WTC11 (cell line): ENCODE measurements at regions not wholly inside any gene's neighbourhood (a gene's known extent, or its start where the extent isn't known, plus 50 kb on each side); places are given as distances from the start of the nearest gene placed in this dataset.

Experiments
- ATAC-seq: fragments of 200-7000 bp; cut with Tn5 transposase; 2 replicates; pipeline ENCODE4 v1.10.0; 2021; ENCODE audit warnings: mild to moderate bottlenecking, moderate library complexity
- CTCF ChIA-PET: fragments of 300-600 bp; sonication (Branson Sonifier 250); formaldehyde crosslinking; loops from one replicate; lab custom pipeline; 2021; ENCODE audit warnings: antibody characterized with exemption; lab: Charles Lee
- POLR2A ChIA-PET: fragments of 350-600 bp; sonication (Branson Sonifier 250); formaldehyde crosslinking; loops from one replicate; lab custom pipeline; 2021; ENCODE audit warnings: antibody characterized with exemption; lab: Charles Lee
- DNase-seq: peaks from one replicate; pipeline ENCODE4 v3.0.0; 2021; ENCODE audit warnings: low spot score
- H3K27ac Mint-ChIP-seq: 2 replicates; pipeline ENCODE4 v1.8.0; 2021; ENCODE audit warnings: mixed read lengths
- H3K27me3 Mint-ChIP-seq: 2 replicates; pipeline ENCODE4 v1.8.0; 2021; ENCODE audit warnings: low read depth, mild to moderate bottlenecking, moderate library complexity, mixed read lengths
- H3K36me3 Mint-ChIP-seq: 2 replicates; pipeline ENCODE4 v1.8.0; 2021; ENCODE audit warnings: mixed read lengths
- H3K4me1 Mint-ChIP-seq: 2 replicates; pipeline ENCODE4 v1.8.0; 2022; ENCODE audit warnings: mixed read lengths
- H3K4me3 Mint-ChIP-seq: 2 replicates; pipeline ENCODE4 v1.8.0; 2021; ENCODE audit warnings: mild to moderate bottlenecking, moderate library complexity, mixed read lengths
- H3K9me3 Mint-ChIP-seq: 2 replicates; pipeline ENCODE4 v1.8.0; 2021; ENCODE audit warnings: mixed read lengths
- AFF4 ChIP-seq: sonication (generic); formaldehyde crosslinking; IDR thresholded peaks from 2 replicates; pipeline ENCODE4 v1.8.1; 2023; ENCODE audit warnings: mild to moderate bottlenecking, missing genetic modification reagents, borderline replicate concordance
- AR ChIP-seq: fragments of 250-450 bp; sonication (Bioruptor Pico); IDR thresholded peaks from 2 replicates; pipeline ENCODE4 v1.9.0; 2021; ENCODE audit warnings: mild to moderate bottlenecking
- ATF6 ChIP-seq: sonication (generic); formaldehyde crosslinking; IDR thresholded peaks from 2 replicates; pipeline ENCODE4 v1.8.1; 2023; ENCODE audit warnings: mild to moderate bottlenecking, missing genetic modification reagents
- CBFB ChIP-seq: sonication (generic); formaldehyde crosslinking; IDR thresholded peaks from 2 replicates; pipeline ENCODE4 v1.8.1; 2022; ENCODE audit warnings: mild to moderate bottlenecking, low read depth, missing genetic modification reagents
- CTCF ChIP-seq: fragments of 200-600 bp; IDR thresholded peaks from 2 replicates; pipeline ENCODE4 v1.8.0; 2022; ENCODE audit warnings: antibody characterized with exemption
- GABPB1 ChIP-seq: sonication (generic); formaldehyde crosslinking; IDR thresholded peaks from 2 replicates; pipeline ENCODE4 v1.8.1; 2023; ENCODE audit warnings: mild to moderate bottlenecking, missing genetic modification reagents
- IRF2 ChIP-seq: sonication (generic); formaldehyde crosslinking; IDR thresholded peaks from 2 replicates; pipeline ENCODE4 v1.8.0; 2022; ENCODE audit warnings: low read depth, missing genetic modification reagents, borderline replicate concordance
- NFE2L1 ChIP-seq: sonication (generic); formaldehyde crosslinking; IDR thresholded peaks from 2 replicates; pipeline ENCODE4 v1.8.1; 2023; ENCODE audit warnings: missing genetic modification reagents
- NR3C1 ChIP-seq: sonication (generic); formaldehyde crosslinking; conservative IDR thresholded peaks from 2 replicates; pipeline ENCODE4 v1.8.1; 2023; ENCODE audit warnings: low read depth, mild to moderate bottlenecking, missing genetic modification reagents
- PRDM15 ChIP-seq: sonication (generic); formaldehyde crosslinking; IDR thresholded peaks from 2 replicates; pipeline ENCODE4 v1.8.0; 2022; ENCODE audit warnings: missing genetic modification reagents
- SP1 ChIP-seq: sonication (generic); formaldehyde crosslinking; conservative IDR thresholded peaks from 2 replicates; pipeline ENCODE4 v1.8.1; 2022; ENCODE audit warnings: missing genetic modification reagents
- TCF7 ChIP-seq: sonication (generic); formaldehyde crosslinking; IDR thresholded peaks from 2 replicates; pipeline ENCODE4 v1.8.0; 2022; ENCODE audit warnings: mild to moderate bottlenecking, low read depth, missing genetic modification reagents, moderate library complexity
- ZNF219 ChIP-seq: sonication (generic); formaldehyde crosslinking; IDR thresholded peaks from 2 replicates; pipeline ENCODE4 v1.8.0; 2023; ENCODE audit warnings: missing genetic modification reagents, mild to moderate bottlenecking, borderline replicate concordance
- ZNF317 ChIP-seq: sonication (generic); formaldehyde crosslinking; IDR thresholded peaks from 2 replicates; pipeline ENCODE4 v1.8.1; 2023; ENCODE audit warnings: low read depth, mild to moderate bottlenecking, moderate library complexity, missing genetic modification reagents, borderline replicate concordance
- ZNF396 ChIP-seq: fragments of 250-450 bp; sonication (Bioruptor Pico); IDR thresholded peaks from 2 replicates; pipeline ENCODE4 v1.8.0; 2021; ENCODE audit warnings: mild to moderate bottlenecking, moderate library complexity, borderline replicate concordance
- ZNF512 ChIP-seq: sonication (generic); formaldehyde crosslinking; IDR thresholded peaks from 2 replicates; pipeline ENCODE4 v1.8.1; 2022; ENCODE audit warnings: missing genetic modification reagents, borderline replicate concordance

GRCh38 chr2:4066217-4066616 is 362.8 kb downstream of the DCDC2C start:
- no peak for TF ChIP-seq IRF2
- TF ChIP-seq ZNF317, result no peak
- no peak for TF ChIP-seq GABPB1
- no peak for TF ChIP-seq ATF6 (CRISPR knock-in tag)
- no peak for TF ChIP-seq NFE2L1 (CRISPR knock-in tag)
- TF ChIP-seq AFF4 (CRISPR knock-in tag), result no peak
- no peak for TF ChIP-seq ZNF219 (CRISPR knock-in tag)
- no peak for TF ChIP-seq TCF7
- TF ChIP-seq CBFB (CRISPR knock-in tag), result no peak
- TF ChIP-seq ZNF512 (CRISPR knock-in tag), result no peak
- no peak for TF ChIP-seq SP1 (CRISPR knock-in tag)
- no peak for TF ChIP-seq NR3C1 (CRISPR knock-in tag)
- TF ChIP-seq ZNF396 (CRISPR knock-in tag), result no peak
- no peak for TF ChIP-seq AR (CRISPR knock-in tag)
- TF ChIP-seq CTCF, result no peak
- TF ChIP-seq PRDM15 (CRISPR knock-in tag), result no peak
- TF ChIP-seq, all 79 proteins: peak for 0
- peaks cover 7% of the 10 kb centered on the region for H3K27me3 Mint-ChIP-seq
- no peak overlapping the region for H3K4me3 Mint-ChIP-seq
- peaks cover 69% of the 10 kb centered on the region for H3K36me3 Mint-ChIP-seq
- H3K4me1 Mint-ChIP-seq, result no peaks in the 10 kb centered on the region
- no peak for DNase-seq
- ChIA-PET CTCF (no interaction called here), POLR2A (no interaction called here)
- ATAC-seq, result no peak
- no peak overlapping the region for H3K27ac Mint-ChIP-seq
- H3K9me3 Mint-ChIP-seq, result peaks cover 79% of the 10 kb centered on the region
